PC-9 (cell line): ENCODE measurements at regions not wholly inside any gene's neighbourhood (a gene's known extent, or its start where the extent isn't known, plus 50 kb on each side); places are given as distances from the start of the nearest gene placed in this dataset.

ENCODE experiments used
- BruUV-seq: library from RNA; stranded (reverse); fragments of 400-500 nt; replicated peaks from 2 replicates; lab custom pipeline; 2021; lab: Mats Ljungman, UMichigan
- CTCF ChIA-PET: fragments of 300-600 bp; sonication (Branson Sonifier 250); formaldehyde crosslinking; loops from one replicate; lab custom pipeline; 2022; ENCODE audit warnings: antibody characterized with exemption; lab: Charles Lee
- POLR2A ChIA-PET: fragments of 300-600 bp; sonication (Branson Sonifier 250); formaldehyde crosslinking; loops from one replicate; lab custom pipeline; 2022; ENCODE audit warnings: antibody characterized with exemption; ENCODE audit not compliant: unreplicated experiment; lab: Charles Lee
- DNase-seq, 2 experiments: peaks; one replicate each; pipeline versions ENCODE4 v3.0.0 to v3.0.0-alpha.2; 2015 to 2022; ENCODE audit warnings: mixed read lengths in 1 of 2
- H2AFZ ChIP-seq: fragments of 200-600 bp; sonication (generic); 2 replicates; pipeline ENCODE4 v1.8.1; 2017; ENCODE audit warnings: antibody characterized with exemption
- H3F3A ChIP-seq: fragments of 200-600 bp; sonication (generic); 2 replicates; pipeline ENCODE4 v1.8.1; 2017; ENCODE audit warnings: antibody characterized with exemption, mild to moderate bottlenecking, low read depth; ENCODE audit not compliant: insufficient read depth
- H3K27ac ChIP-seq: fragments of 200-600 bp; sonication (generic); 2 replicates; pipeline ENCODE4 v1.6.1; 2016; ENCODE audit warnings: mixed run types
- H3K27me3 ChIP-seq: fragments of 200-600 bp; sonication (generic); 2 replicates; pipeline ENCODE4 v1.6.1; 2016; ENCODE audit warnings: low read depth, mixed run types; ENCODE audit not compliant: insufficient read depth
- H3K36me3 ChIP-seq: fragments of 200-600 bp; sonication (generic); 2 replicates; pipeline ENCODE4 v1.6.1; 2016; ENCODE audit warnings: low read depth, mixed run types
- H3K4me1 ChIP-seq: fragments of 200-600 bp; sonication (generic); replicated peaks from 2 replicates; pipeline ENCODE4 v1.6.1; 2016; ENCODE audit warnings: mixed run types; ENCODE audit not compliant: insufficient read depth
- H3K4me2 ChIP-seq: fragments of 200-600 bp; sonication (generic); 2 replicates; pipeline ENCODE4 v1.6.1; 2017; ENCODE audit warnings: mixed run types
- H3K4me3 ChIP-seq: fragments of 200-600 bp; sonication (generic); 2 replicates; pipeline ENCODE4 v1.6.1; 2016; ENCODE audit warnings: mixed run types
- H3K79me2 ChIP-seq: fragments of 200-600 bp; sonication (generic); 2 replicates; pipeline ENCODE4 v1.6.1; 2017; ENCODE audit warnings: low read depth, mixed run types
- H3K9me2 ChIP-seq: fragments of 200-600 bp; sonication (generic); 2 replicates; pipeline ENCODE4 v1.8.1; 2017; ENCODE audit warnings: mild to moderate bottlenecking; ENCODE audit not compliant: insufficient read depth
- H3K9me3 ChIP-seq: fragments of 200-600 bp; sonication (generic); 2 replicates; pipeline ENCODE4 v1.8.1; 2016; ENCODE audit warnings: low read depth; ENCODE audit not compliant: insufficient read depth
- H4K20me1 ChIP-seq: fragments of 200-600 bp; sonication (generic); 2 replicates; pipeline ENCODE4 v1.8.1; 2017; ENCODE audit not compliant: insufficient read depth
- CTCF ChIP-seq: fragments of 200-600 bp; sonication (generic); conservative IDR thresholded peaks from 2 replicates; pipeline ENCODE4 v1.6.1; 2017; ENCODE audit warnings: mixed run types, antibody characterized with exemption, mild to moderate bottlenecking, moderate library complexity
- EZH2 ChIP-seq: fragments of 200-600 bp; sonication (generic); IDR thresholded peaks from 2 replicates; pipeline ENCODE4 v1.8.0; 2017; ENCODE audit warnings: antibody characterized with exemption, low read depth
- intact Hi-C: fragments of 100-400 bp; cut with micrococcal nuclease; formaldehyde crosslinking; loops from one replicate; pipeline ENCODE4 v1.10.0; 2022; ENCODE audit not compliant: unreplicated experiment

DNA sequence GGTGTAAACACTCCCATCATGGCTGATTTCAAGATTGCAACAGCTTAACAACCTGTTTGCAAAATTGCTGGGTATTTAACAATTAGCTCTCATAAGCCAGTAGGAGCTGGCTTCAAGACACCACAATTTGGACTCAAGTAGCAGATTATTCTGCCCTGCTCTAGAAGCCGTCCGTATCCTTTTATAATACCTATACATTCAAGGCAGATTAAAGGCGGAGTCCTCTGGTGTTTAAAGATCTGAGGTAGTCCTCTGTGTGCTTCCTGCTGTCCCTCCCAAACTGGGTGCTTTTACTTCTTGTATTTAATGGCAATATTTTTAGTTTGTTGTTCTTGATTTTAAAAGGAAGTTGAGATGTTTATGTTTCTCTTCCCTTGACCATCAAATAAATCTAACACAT, 62.2 kb upstream of the SOX4 start:
- BruUV-seq, result no TSS peak
- CTCF ChIA-PET, result no interaction called here
- intact Hi-C loops, result no loop called here
- Histone ChIP-seq H3K4me3 (no peak overlapping the region), H3K36me3 (no peaks in the 10 kb centered on the region), H3K9me3 (no peaks in the 10 kb centered on the region), H3K9me2 (no peaks in the 10 kb centered on the region), H3K79me2 (no peaks in the 10 kb centered on the region), H3K27ac (no peak overlapping the region), H3F3A (no peaks in the 10 kb centered on the region), H3K27me3 (no peaks in the 10 kb centered on the region), H2AFZ (no peak overlapping the region), H4K20me1 (no peaks in the 10 kb centered on the region), H3K4me1 (no peaks in the 10 kb centered on the region; the same call in 1 of the 2 replicates), H3K4me2 (no peak overlapping the region)
- TF ChIP-seq CTCF (no peak), EZH2 (no peak)
- no peak for DNase-seq
- POLR2A ChIA-PET, result no interaction called here

DNA sequence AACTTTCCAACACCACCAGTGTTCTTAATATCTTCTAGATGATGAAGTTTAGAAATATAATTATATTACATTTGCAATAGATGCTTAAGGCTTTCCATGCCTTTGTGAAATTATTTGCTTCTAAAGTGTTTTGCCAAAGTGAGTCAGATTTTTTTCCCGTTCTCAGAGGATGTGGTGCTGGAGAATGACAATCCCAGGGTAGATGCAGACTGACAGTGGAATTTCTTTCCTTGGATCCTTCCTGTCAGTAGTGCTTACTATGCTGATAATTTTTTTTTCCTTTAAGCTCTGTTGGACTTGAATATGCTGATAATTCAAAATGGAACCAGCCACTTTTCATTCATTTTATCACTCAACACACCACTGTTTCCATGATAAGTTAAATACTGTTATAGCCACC, 59.9 kb upstream of the SOX4 start:
- CTCF ChIA-PET, result no interaction called here
- Histone ChIP-seq H3F3A (no peaks in the 10 kb centered on the region), H3K4me1 (no peaks in the 10 kb centered on the region), H3K9me3 (no peaks in the 10 kb centered on the region), H3K36me3 (no peaks in the 10 kb centered on the region), H3K4me2 (no peak overlapping the region), H3K4me3 (no peak overlapping the region), H3K27ac (no peak overlapping the region), H4K20me1 (no peaks in the 10 kb centered on the region), H3K9me2 (no peaks in the 10 kb centered on the region), H2AFZ (no peak overlapping the region), H3K27me3 (no peaks in the 10 kb centered on the region), H3K79me2 (no peaks in the 10 kb centered on the region)
- POLR2A ChIA-PET, result no interaction called here
- no TSS peak for BruUV-seq
- no peak for TF ChIP-seq CTCF
- TF ChIP-seq EZH2, result no peak
- DNase-seq, result no peak
- intact Hi-C loops, result no loop called here

DNA sequence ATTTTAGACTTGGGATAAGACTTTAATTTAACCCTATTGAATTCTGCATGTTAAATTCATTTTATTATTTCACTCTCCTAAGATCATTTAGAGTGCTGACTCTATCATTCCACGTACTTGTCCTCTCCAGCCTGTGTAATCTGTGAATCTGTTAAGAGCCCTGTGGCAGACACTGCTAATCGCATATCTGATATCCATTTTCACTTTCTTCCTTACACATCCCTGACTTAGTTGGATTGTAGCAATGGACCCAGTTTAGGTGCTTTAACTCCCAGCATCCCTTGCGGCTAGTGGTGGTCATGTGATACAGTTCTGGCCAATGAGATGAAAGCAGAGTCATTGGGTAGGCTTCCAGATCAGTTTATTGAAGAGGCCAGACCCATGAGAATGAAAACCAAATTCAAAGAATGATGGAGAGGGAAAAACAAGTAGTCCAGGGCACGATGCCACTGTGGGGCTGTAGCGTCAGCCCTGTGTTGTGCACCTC, 57.2 kb upstream of the SOX4 start:
- TF ChIP-seq CTCF (no peak), EZH2 (no peak)
- H3K4me1 ChIP-seq, result no peaks in the 10 kb centered on the region
- ChIA-PET POLR2A (no interaction called here), CTCF (no interaction called here)
- intact Hi-C loops, result no loop called here
- no peaks in the 10 kb centered on the region for H4K20me1 ChIP-seq
- H3F3A ChIP-seq, result no peaks in the 10 kb centered on the region
- no peak for DNase-seq
- no peaks in the 10 kb centered on the region for H3K79me2 ChIP-seq
- H2AFZ ChIP-seq, result no peak overlapping the region
- H3K9me3 ChIP-seq, result no peaks in the 10 kb centered on the region; the same call in 1 of the 2 replicates
- no peak overlapping the region for H3K4me2 ChIP-seq
- no peak overlapping the region for H3K27ac ChIP-seq
- no peaks in the 10 kb centered on the region for H3K9me2 ChIP-seq
- H3K4me3 ChIP-seq, result no peak overlapping the region
- H3K27me3 ChIP-seq, result no peaks in the 10 kb centered on the region
- BruUV-seq, result no TSS peak
- no peaks in the 10 kb centered on the region for H3K36me3 ChIP-seq
